Lung (tissue), 11 donors: ENCODE measurements at regions not wholly inside any gene's neighbourhood (a gene's known extent, or its start where the extent isn't known, plus 50 kb on each side); places are given as distances from the start of the nearest gene placed in this dataset.

ENCODE experiments used
- ATAC-seq: fragments of 200-7000 bp; cut with Tn5 transposase; one replicate; pipeline ENCODE4 v1.9.1; 2020; ENCODE audit warnings: moderate number of reproducible peaks; ENCODE audit not compliant: insufficient read depth, low FRiP score
- DNase-seq, 3 donors: peaks; one replicate each; pipeline ENCODE4 v3.0.0-alpha.2; 2013 to 2017
- H3K27ac ChIP-seq, 2 donors: one replicate each; pipeline ENCODE4 v1.5.1; 2013; ENCODE audit warnings: mild to moderate bottlenecking in 2 of 2, moderate library complexity in 2 of 2, control low read depth in 1 of 2, inconsistent platforms in 1 of 2, low read depth in 1 of 2, low read length in 1 of 2
- H3K27me3 ChIP-seq, 3 donors: one replicate each; pipeline ENCODE4 v1.5.1; 2013; ENCODE audit warnings: low read length in 2 of 3; ENCODE audit not compliant: control insufficient read depth in 3 of 3, insufficient read depth in 3 of 3
- H3K36me3 ChIP-seq, 4 donors: one replicate each; pipeline ENCODE4 v1.5.1; 2013; ENCODE audit warnings: low read length in 4 of 4, mild to moderate bottlenecking in 1 of 4, moderate library complexity in 1 of 4; ENCODE audit not compliant: control insufficient read depth in 4 of 4, insufficient read depth in 4 of 4
- H3K4me1 ChIP-seq, 5 donors: one replicate each; pipeline ENCODE4 v1.5.1; 2013; ENCODE audit warnings: low read length in 5 of 5, mild to moderate bottlenecking in 2 of 5, moderate library complexity in 1 of 5; ENCODE audit not compliant: control insufficient read depth in 5 of 5, insufficient read depth in 5 of 5
- H3K4me3 ChIP-seq: one replicate; pipeline ENCODE4 v1.5.1; 2013; ENCODE audit warnings: mild to moderate bottlenecking, control low read depth, moderate library complexity
- H3K9ac ChIP-seq, 2 donors: one replicate each; pipeline ENCODE4 v1.5.1; 2013; ENCODE audit warnings: low read length in 2 of 2, control low read depth in 1 of 2; ENCODE audit not compliant: insufficient read depth in 1 of 2
- H3K9me3 ChIP-seq, 4 donors: one replicate each; pipeline ENCODE4 v1.5.1; 2013; ENCODE audit warnings: low read length in 3 of 4, mild to moderate bottlenecking in 1 of 4, moderate library complexity in 1 of 4; ENCODE audit not compliant: control insufficient read depth in 4 of 4, insufficient read depth in 3 of 4
- CTCF ChIP-seq: IDR thresholded peaks from 2 replicates; pipeline ENCODE4 v1.5.1; 2012; ENCODE audit warnings: mild to moderate bottlenecking; ENCODE audit errors: control extremely low read depth, extremely low read depth
- WGBS, 2 donors: extraction: QIAGEN DNeasy Blood & Tissue Kit; methylation state at CpG; one replicate each; pipeline ENCODE4 v1.1.7; 2013; 5-methylcytosine and 5-hydroxymethylcytosine counted together
- donor health status: control.
- donor health status: control.
- donor health status: Bipolar disorder and iron deficiency.
- donor health status: healthy.
- donor health status: DM: yes; HTN: yes; CAD: no.

GRCh38 chr20:12925210-12925755 lies 83.5 kb upstream of the SPTLC3 start:
- Histone ChIP-seq H3K9me3 (no peaks in the 10 kb centered on the region), H3K9ac (peak overlapping the region in 1 of 2 donors; percentile 42), H3K36me3 (no peaks in the 10 kb centered on the region), H3K27ac (no peak overlapping the region), H3K27me3 (no peaks in the 10 kb centered on the region), H3K4me3 (no peak overlapping the region), H3K4me1 (peaks cover 0 to 3% (median 0%) of the 10 kb centered on the region in 5 donors)
- ATAC-seq = peak; percentile 74
- peak; percentile 77 to 91 (median 88) for DNase-seq
- 36 to 37% methylated on average over 7 of the region's 7 CpGs for WGBS, 2 donors
- TF ChIP-seq CTCF = peak; percentile 58

GRCh38 chr20:12925863-12926793 lies 82.6 kb upstream of the SPTLC3 start:
- TF ChIP-seq CTCF = no peak
- no peak for ATAC-seq

GRCh38 chr20:12927489-12927888 lies 81.3 kb upstream of the SPTLC3 start:
- H3K4me1 ChIP-seq = peaks cover 0 to 3% (median 0%) of the 10 kb centered on the region in 5 donors
- 86 to 87% methylated on average over 5 of the region's 5 CpGs for WGBS, 2 donors
- no peaks in the 10 kb centered on the region for H3K9me3 ChIP-seq
- ATAC-seq (no peak), DNase-seq (no peak)
- no peak overlapping the region for H3K9ac ChIP-seq
- H3K27ac ChIP-seq = no peak overlapping the region
- H3K4me3 ChIP-seq = no peak overlapping the region
- no peaks in the 10 kb centered on the region for H3K36me3 ChIP-seq
- TF ChIP-seq CTCF = no peak
- H3K27me3 ChIP-seq = no peaks in the 10 kb centered on the region

More at GRCh38 chr20:12925863-12926793, 82.6 kb upstream of the SPTLC3 start:
- peaks cover 0 to 3% (median 0%) of the 10 kb centered on the region in 5 donors for H3K4me1 ChIP-seq
- H3K27ac ChIP-seq = no peak overlapping the region
- H3K9ac ChIP-seq = no peak overlapping the region
- H3K9me3 ChIP-seq = no peaks in the 10 kb centered on the region
- no peak overlapping the region for H3K4me3 ChIP-seq
- WGBS, 2 donors = 66 to 74% methylated on average over 9 of the region's 9 CpGs
- DNase-seq = no peak
- H3K36me3 ChIP-seq = no peaks in the 10 kb centered on the region
- no peaks in the 10 kb centered on the region for H3K27me3 ChIP-seq
